ENCODE measurements at regions not wholly inside any gene's neighbourhood (a gene's known extent, or its start where the extent isn't known, plus 50 kb on each side); places are given as distances from the start of the nearest gene placed in this dataset.
A peak's percentile ranks its signal among the peaks of the same experiment; 100 is the strongest.

DNA sequence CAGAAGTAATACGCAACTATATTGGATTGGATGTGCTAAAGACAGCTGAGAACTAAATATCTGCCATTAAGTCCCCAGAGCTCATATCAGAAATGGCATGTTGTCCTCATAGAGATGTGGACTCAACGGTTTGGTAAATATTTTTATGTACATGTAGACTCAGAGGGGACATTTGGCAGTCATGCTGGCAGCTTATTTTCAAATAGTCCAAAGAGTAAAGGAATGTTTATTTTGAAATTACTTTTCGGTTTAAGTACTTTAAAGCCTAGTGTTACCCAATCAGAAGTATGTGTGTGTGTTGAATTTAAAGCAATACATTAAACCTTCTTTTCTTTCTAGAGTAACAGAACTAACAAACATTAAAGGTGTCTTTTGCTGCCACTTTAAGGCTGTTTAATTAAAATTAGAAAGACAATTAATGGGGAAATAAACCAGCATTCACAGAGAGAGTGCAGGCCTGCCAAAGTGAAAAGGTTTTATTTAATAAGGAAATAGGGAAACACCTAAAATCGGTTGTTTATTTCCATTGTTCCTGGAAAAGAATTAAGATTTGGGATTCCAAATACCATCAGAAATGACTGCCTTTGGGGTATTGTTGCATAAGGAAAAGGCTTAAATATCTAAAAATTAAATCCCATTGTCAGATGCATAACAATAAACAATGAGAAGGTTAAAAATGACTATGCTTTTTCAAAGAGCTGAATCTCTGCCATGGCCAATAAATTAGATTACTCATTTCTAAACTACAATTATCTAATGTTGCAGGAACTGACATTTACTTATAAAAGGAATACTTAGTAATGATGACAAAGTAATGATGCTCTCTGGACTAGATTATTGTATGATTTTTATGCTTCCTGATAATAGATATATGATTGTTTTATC is 113.4 kb upstream of the AHR start (continued):
- TF ChIP-seq RNF219 (CRISPR knock-in tag; IDR thresholded peaks at IDR 0.05) (no peak), IRF1 (CRISPR knock-in tag; IDR thresholded peaks at IDR 0.05; ENCODE audit: low read depth) (no peak), CBX5 (CRISPR knock-in tag; IDR thresholded peaks at IDR 0.05; ENCODE audit: borderline replicate concordance) (no peak), ZSCAN29 (CRISPR knock-in tag; conservative IDR thresholded peaks at IDR 0.05) (0 out of 2 replicates have a peak, but pooled peaks have one; percentile 26), ZSCAN31 (CRISPR knock-in tag; IDR thresholded peaks at IDR 0.05; ENCODE audit: low read depth) (no peak), ZBTB49 (CRISPR knock-in tag; IDR thresholded peaks at IDR 0.05; ENCODE audit: borderline replicate concordance) (no peak), TRAFD1 (CRISPR knock-in tag; IDR thresholded peaks at IDR 0.05; ENCODE audit: borderline replicate concordance) (no peak), ZNF274 (CRISPR knock-in tag; IDR thresholded peaks at IDR 0.05) (no peak), GMEB2 (CRISPR knock-in tag; IDR thresholded peaks at IDR 0.05; ENCODE audit: low read depth) (no peak), ZNF598 (CRISPR knock-in tag; IDR thresholded peaks at IDR 0.05; ENCODE audit: borderline replicate concordance) (no peak), ZNF543 (CRISPR knock-in tag; IDR thresholded peaks at IDR 0.05) (no peak), AGO1 (IDR thresholded peaks at IDR 0.05; ENCODE audit: low read depth, low read length, poor library complexity, severe bottlenecking) (no peak), KDM2A (CRISPR knock-in tag; IDR thresholded peaks at IDR 0.05; ENCODE audit: borderline replicate concordance, low read depth) (no peak), BRF2 (CRISPR knock-in tag; IDR thresholded peaks at IDR 0.05) (no peak), ZNF251 (CRISPR knock-in tag; IDR thresholded peaks at IDR 0.05) (no peak), FOXA3 (CRISPR knock-in tag; IDR thresholded peaks at IDR 0.05) (peak; percentile 94), NFIB (CRISPR knock-in tag; IDR thresholded peaks at IDR 0.05; ENCODE audit: borderline replicate concordance) (no peak), MBNL3 (CRISPR knock-in tag; conservative IDR thresholded peaks at IDR 0.05) (no peak)

Measured in HepG2 (cell line).